Thyroid gland (tissue), 4 donors: ENCODE measurements at regions not wholly inside any gene's neighbourhood (a gene's known extent, or its start where the extent isn't known, plus 50 kb on each side); places are given as distances from the start of the nearest gene placed in this dataset.

Experiments
- DNase-seq, 2 donors: peaks; one replicate each; pipeline ENCODE4 v3.0.0-alpha.2; 2019
- H3K27ac ChIP-seq, 3 donors: fragments of 200-600 bp; sonication (generic); 1 replicate in 2 of 3; 2 replicates in 1 of 3; pipeline ENCODE4 v1.5.1; 2016 to 2019; ENCODE audit warnings: mild to moderate bottlenecking in 1 of 3, moderate library complexity in 1 of 3
- H3K27me3 ChIP-seq: fragments of 200-600 bp; sonication (generic); one replicate; pipeline ENCODE4 v1.5.1; 2019
- H3K36me3 ChIP-seq, 2 donors: fragments of 200-600 bp; sonication (generic); one replicate each; pipeline ENCODE4 v1.5.1; 2016 to 2019
- H3K4me1 ChIP-seq, 2 donors: fragments of 200-600 bp; sonication (generic); one replicate each; pipeline ENCODE4 v1.5.1; 2017 to 2019
- H3K4me3 ChIP-seq, 3 donors: fragments of 200-600 bp; sonication (generic); replicated peaks in 1 of 3; 1 replicate in 2 of 3; 2 replicates in 1 of 3; pipeline ENCODE4 v1.5.1; 2016; ENCODE audit warnings: mild to moderate bottlenecking in 1 of 3
- H3K9me3 ChIP-seq: fragments of 200-600 bp; sonication (generic); one replicate; pipeline ENCODE4 v1.5.1; 2017
- CTCF ChIP-seq, 6 experiments: fragments of 200-600 bp in 3 of 6; fragments of 450-650 bp in 3 of 6; sonication (generic) in 3 of 6; IDR thresholded peaks; one replicate each; pipeline ENCODE4 v1.5.1; 2016 to 2019; ENCODE audit warnings: antibody characterized with exemption in 6 of 6, mild to moderate bottlenecking in 2 of 6, inconsistent platforms in 1 of 6, moderate library complexity in 1 of 6
- POLR2A ChIP-seq, 2 donors: fragments of 450-650 bp; IDR thresholded peaks; one replicate each; pipeline ENCODE4 v1.6.1; 2017; ENCODE audit warnings: antibody characterized with exemption in 2 of 2, mild to moderate bottlenecking in 2 of 2, moderate library complexity in 1 of 2
- WGBS, 2 donors: methylation state at CpG; one replicate each; pipeline ENCODE4 v1.1.5; 2017; 5-methylcytosine and 5-hydroxymethylcytosine counted together
- intact Hi-C: fragments of 100-400 bp; cut with DNase I; formaldehyde crosslinking; loops from one replicate; pipeline ENCODE4 v1.15.1; 2023

GRCh38 chr4:11585506-11585905 is 156.8 kb upstream of the HS3ST1 start:
- intact Hi-C loops = no loop called here
- H3K4me3 ChIP-seq = no peak overlapping the region
- 6 to 15% methylated on average over 1 of the region's 1 CpG for WGBS, 2 donors
- no peaks in the 10 kb centered on the region for H3K27me3 ChIP-seq
- no peaks in the 10 kb centered on the region for H3K36me3 ChIP-seq
- TF ChIP-seq CTCF (IDR thresholded peaks at IDR 0.05) (no peak), POLR2A (IDR thresholded peaks at IDR 0.05) (no peak)
- no peak overlapping the region for H3K27ac ChIP-seq
- no peaks in the 10 kb centered on the region for H3K4me1 ChIP-seq
- H3K9me3 ChIP-seq = no peaks in the 10 kb centered on the region
- DNase-seq = no peak

- no peak for DNase-seq
- no peaks in the 10 kb centered on the region for H3K4me1 ChIP-seq
- H3K4me3 ChIP-seq = no peak overlapping the region
- H3K27ac ChIP-seq = no peak overlapping the region
- no peaks in the 10 kb centered on the region for H3K36me3 ChIP-seq
- TF ChIP-seq CTCF (IDR thresholded peaks at IDR 0.05) = no peak
- no peak for TF ChIP-seq POLR2A (IDR thresholded peaks at IDR 0.05)
- intact Hi-C loops = no loop called here
- H3K9me3 ChIP-seq = no peaks in the 10 kb centered on the region
- H3K27me3 ChIP-seq = no peaks in the 10 kb centered on the region
These were observed 139.8 kb upstream of the HS3ST1 start for GRCh38 chr4:11568511-11568910.

GRCh38 chr4:11566444-11567022 is 137.8 kb upstream of the HS3ST1 start:
- H3K36me3 ChIP-seq = no peaks in the 10 kb centered on the region
- no peaks in the 10 kb centered on the region for H3K9me3 ChIP-seq
- H3K4me3 ChIP-seq = no peak overlapping the region
- no peaks in the 10 kb centered on the region for H3K4me1 ChIP-seq
- intact Hi-C loops = no loop called here
- no peak overlapping the region for H3K27ac ChIP-seq
- TF ChIP-seq POLR2A (IDR thresholded peaks at IDR 0.05) (no peak), CTCF (IDR thresholded peaks at IDR 0.05) (no peak)
- WGBS, 2 donors = 77 to 79% methylated on average over 2 of the region's 2 CpGs
- no peak for DNase-seq
- no peaks in the 10 kb centered on the region for H3K27me3 ChIP-seq

GRCh38 chr4:11565899-11566298 is 137.2 kb upstream of the HS3ST1 start:
- no peaks in the 10 kb centered on the region for H3K27me3 ChIP-seq
- H3K4me1 ChIP-seq = no peaks in the 10 kb centered on the region
- intact Hi-C loops = no loop called here

GRCh38 chr4:11565213-11565612 is 136.5 kb upstream of the HS3ST1 start:
- Histone ChIP-seq H3K27ac (no peak overlapping the region), H3K4me1 (no peaks in the 10 kb centered on the region), H3K27me3 (no peaks in the 10 kb centered on the region), H3K36me3 (no peaks in the 10 kb centered on the region), H3K9me3 (no peaks in the 10 kb centered on the region), H3K4me3 (no peak overlapping the region)
- DNase-seq = no peak
- TF ChIP-seq POLR2A (IDR thresholded peaks at IDR 0.05) = no peak
- TF ChIP-seq CTCF (IDR thresholded peaks at IDR 0.05) = no peak
- 85 to 88% methylated on average over 1 of the region's 1 CpG for WGBS, 2 donors
- intact Hi-C loops = no loop called here

More at GRCh38 chr4:11565899-11566298, 137.2 kb upstream of the HS3ST1 start:
- 80 to 87% methylated on average over 2 of the region's 2 CpGs for WGBS, 2 donors
- Histone ChIP-seq H3K9me3 (no peaks in the 10 kb centered on the region), H3K36me3 (no peaks in the 10 kb centered on the region), H3K4me3 (no peak overlapping the region), H3K27ac (no peak overlapping the region)
- DNase-seq = no peak
- no peak for TF ChIP-seq CTCF (IDR thresholded peaks at IDR 0.05)
- no peak for TF ChIP-seq POLR2A (IDR thresholded peaks at IDR 0.05)
